Neural cell (in vitro differentiated cells): ENCODE measurements at regions not wholly inside any gene's neighbourhood (a gene's known extent, or its start where the extent isn't known, plus 50 kb on each side); places are given as distances from the start of the nearest gene placed in this dataset.

Source experiments
- CTCF ChIP-seq: fragments of 450-650 bp; IDR thresholded peaks from 2 replicates; pipeline ENCODE4 v1.5.1; 2014; ENCODE audit warnings: antibody characterized with exemption, mild to moderate bottlenecking, moderate library complexity; ENCODE audit not compliant: poor library complexity, severe bottlenecking
- EP300 ChIP-seq: fragments of 450-650 bp; conservative IDR thresholded peaks from 2 replicates; pipeline ENCODE4 v1.6.1; 2014; ENCODE audit warnings: antibody characterized with exemption, mild to moderate bottlenecking, moderate library complexity; ENCODE audit not compliant: poor library complexity, severe bottlenecking
- POLR2AphosphoS5 ChIP-seq: IDR thresholded peaks from 2 replicates; pipeline ENCODE4 v1.6.1; 2012
- RAD21 ChIP-seq: fragments of 450-650 bp; conservative IDR thresholded peaks from 2 replicates; pipeline ENCODE4 v1.6.1; 2014; ENCODE audit warnings: antibody characterized with exemption, mild to moderate bottlenecking, moderate library complexity
- TAF1 ChIP-seq: IDR thresholded peaks from 2 replicates; pipeline ENCODE4 v1.6.1; 2012; ENCODE audit warnings: low read depth

DNA sequence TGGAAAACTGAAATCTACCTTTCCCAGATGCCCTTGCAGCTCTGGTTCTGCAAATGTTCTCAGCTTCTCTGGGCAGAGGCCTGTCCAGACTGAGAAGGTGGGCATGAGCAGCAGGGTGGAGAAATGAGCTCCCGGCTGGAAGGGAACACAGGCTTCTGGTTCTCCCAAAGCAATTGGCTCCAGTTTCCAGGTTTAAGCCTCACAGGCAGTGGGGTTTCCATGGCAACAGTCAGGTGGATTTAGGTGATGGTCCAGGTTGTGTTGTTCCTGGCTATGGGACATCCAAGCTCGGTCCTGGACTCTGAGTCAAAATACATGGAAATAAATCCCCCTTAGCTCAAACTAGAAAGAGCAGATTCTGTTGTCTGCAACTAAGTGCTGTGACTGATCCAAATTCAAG is 94.6 kb upstream of the IQSEC1 start:
- TF ChIP-seq CTCF = no peak
- no peak for TF ChIP-seq EP300
- TF ChIP-seq POLR2AphosphoS5 = no peak
- TF ChIP-seq RAD21 = no peak
- no peak for TF ChIP-seq TAF1
